Testis (tissue), 2 donors: ENCODE measurements at regions not wholly inside any gene's neighbourhood (a gene's known extent, or its start where the extent isn't known, plus 50 kb on each side); places are given as distances from the start of the nearest gene placed in this dataset.

Experiments
- DNase-seq: peaks from one replicate; pipeline ENCODE4 v3.0.0-alpha.2; 2019
- H3K27ac ChIP-seq, 2 donors: fragments of 200-600 bp; sonication (generic); one replicate each; pipeline ENCODE4 v1.5.1; 2019
- H3K27me3 ChIP-seq: fragments of 200-600 bp; sonication (generic); one replicate; pipeline ENCODE4 v1.5.1; 2019
- H3K36me3 ChIP-seq: fragments of 200-600 bp; sonication (generic); one replicate; pipeline ENCODE4 v1.5.1; 2017; ENCODE audit warnings: low read depth; ENCODE audit errors: missing control alignments
- H3K4me1 ChIP-seq: fragments of 200-600 bp; sonication (generic); one replicate; pipeline ENCODE4 v1.5.1; 2019
- H3K4me3 ChIP-seq, 2 donors: fragments of 200-600 bp; sonication (generic); one replicate each; pipeline ENCODE4 v1.5.1; 2017 to 2019
- H3K9me3 ChIP-seq: fragments of 200-600 bp; sonication (generic); one replicate; pipeline ENCODE4 v1.5.1; 2017
- POLR2A ChIP-seq: fragments of 450-650 bp; IDR thresholded peaks from one replicate; pipeline ENCODE4 v1.6.1; 2017; ENCODE audit warnings: antibody characterized with exemption, mild to moderate bottlenecking, moderate library complexity
- WGBS, 2 donors: methylation state at CpG; one replicate each; pipeline ENCODE4 v1.1.5; 2018; 5-methylcytosine and 5-hydroxymethylcytosine counted together
- intact Hi-C: fragments of 100-400 bp; cut with DNase I; formaldehyde crosslinking; loops from one replicate; pipeline ENCODE4 v1.15.1; 2023; ENCODE audit warnings: low total_unique reads
- TF ChIP-seq, protein P1 (sequence below), 3 experiments: fragments of 450-650 bp in 2 of 3; fragments of 200-600 bp in 1 of 3; sonication (generic) in 1 of 3; IDR thresholded peaks; one replicate each; pipeline ENCODE4 v1.5.1; 2016 to 2019; ENCODE audit warnings: antibody characterized with exemption in 3 of 3, mild to moderate bottlenecking in 2 of 3, moderate library complexity in 1 of 3

DNA sequence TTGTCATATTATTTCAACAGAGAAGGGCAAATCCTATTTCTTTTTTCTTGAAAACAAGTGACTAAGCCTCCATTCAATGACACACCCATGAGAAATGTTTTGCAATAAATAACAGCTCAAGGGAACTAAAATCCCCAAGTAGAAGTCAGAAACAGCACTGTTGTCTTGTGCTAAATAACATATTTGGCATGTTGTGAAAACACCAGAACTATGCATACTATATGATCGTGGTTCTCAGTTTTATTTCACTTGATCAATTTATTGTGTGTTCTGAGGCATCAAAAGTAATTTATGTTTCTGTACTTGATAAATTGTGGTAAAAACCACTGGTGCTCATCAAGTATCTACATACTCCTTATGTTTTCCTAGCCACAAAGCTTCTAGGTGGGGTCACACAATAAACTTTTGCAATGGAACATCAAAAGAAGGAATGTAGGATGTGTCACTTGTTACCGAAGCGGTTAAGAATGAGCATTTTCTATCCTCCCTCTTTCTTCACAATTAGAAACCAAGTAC, 691.7 kb upstream of the CBLB start:
- Histone ChIP-seq H3K9me3 (no peaks in the 10 kb centered on the region), H3K4me1 (no peaks in the 10 kb centered on the region), H3K27me3 (no peaks in the 10 kb centered on the region), H3K36me3 (no peaks in the 10 kb centered on the region), H3K4me3 (no peak overlapping the region), H3K27ac (no peak overlapping the region)
- DNase-seq = no peak
- 82 to 93% methylated on average over 3 of the region's 3 CpGs for WGBS, 2 donors
- TF ChIP-seq, protein P1, sequence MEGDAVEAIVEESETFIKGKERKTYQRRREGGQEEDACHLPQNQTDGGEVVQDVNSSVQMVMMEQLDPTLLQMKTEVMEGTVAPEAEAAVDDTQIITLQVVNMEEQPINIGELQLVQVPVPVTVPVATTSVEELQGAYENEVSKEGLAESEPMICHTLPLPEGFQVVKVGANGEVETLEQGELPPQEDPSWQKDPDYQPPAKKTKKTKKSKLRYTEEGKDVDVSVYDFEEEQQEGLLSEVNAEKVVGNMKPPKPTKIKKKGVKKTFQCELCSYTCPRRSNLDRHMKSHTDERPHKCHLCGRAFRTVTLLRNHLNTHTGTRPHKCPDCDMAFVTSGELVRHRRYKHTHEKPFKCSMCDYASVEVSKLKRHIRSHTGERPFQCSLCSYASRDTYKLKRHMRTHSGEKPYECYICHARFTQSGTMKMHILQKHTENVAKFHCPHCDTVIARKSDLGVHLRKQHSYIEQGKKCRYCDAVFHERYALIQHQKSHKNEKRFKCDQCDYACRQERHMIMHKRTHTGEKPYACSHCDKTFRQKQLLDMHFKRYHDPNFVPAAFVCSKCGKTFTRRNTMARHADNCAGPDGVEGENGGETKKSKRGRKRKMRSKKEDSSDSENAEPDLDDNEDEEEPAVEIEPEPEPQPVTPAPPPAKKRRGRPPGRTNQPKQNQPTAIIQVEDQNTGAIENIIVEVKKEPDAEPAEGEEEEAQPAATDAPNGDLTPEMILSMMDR (IDR thresholded peaks at IDR 0.05) = no peak
- TF ChIP-seq POLR2A = no peak
- intact Hi-C loops = no loop called here

DNA sequence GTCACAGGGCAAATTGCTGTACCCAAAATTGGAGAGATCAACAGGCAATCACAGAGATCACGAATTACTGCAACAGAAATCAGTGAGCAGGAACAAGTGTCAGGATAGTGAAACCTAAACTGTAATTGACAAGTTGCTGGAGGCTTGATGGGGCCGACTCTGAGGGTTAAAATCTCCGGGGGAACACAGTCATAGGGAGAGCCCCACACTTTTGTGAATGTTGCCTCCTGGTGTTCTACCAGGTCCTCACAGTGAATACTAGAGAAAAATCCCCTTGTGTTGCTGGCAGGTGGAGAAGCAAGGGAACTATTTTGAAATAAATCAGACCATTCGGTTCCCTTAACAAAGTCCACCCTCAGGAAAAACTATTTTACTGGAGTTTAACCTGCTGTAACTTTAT, 697.5 kb upstream of the CBLB start:
- 59 to 60% methylated on average over 4 of the region's 4 CpGs for WGBS, 2 donors

DNA sequence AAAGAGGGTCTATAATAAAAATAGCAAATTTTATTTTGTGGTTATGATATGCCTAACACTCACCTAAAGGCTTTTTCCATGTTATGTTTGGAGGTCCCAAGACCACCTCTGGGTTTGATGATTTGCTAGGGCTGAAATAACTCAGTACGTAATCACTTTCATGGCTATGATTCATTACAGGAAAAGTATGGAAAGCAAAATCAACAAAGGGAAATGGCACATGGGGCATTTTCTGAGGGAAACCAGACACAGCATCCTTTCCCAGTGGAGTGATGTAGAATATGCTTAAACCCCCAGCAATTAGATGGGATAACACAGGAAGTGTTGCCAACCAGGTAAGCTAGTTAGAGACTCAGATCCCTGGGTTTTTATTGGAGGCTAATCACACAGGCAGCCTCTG, 701.6 kb upstream of the CBLB start:
- H3K36me3 ChIP-seq = no peaks in the 10 kb centered on the region
- intact Hi-C loops = no loop called here
- TF ChIP-seq POLR2A = no peak
- TF ChIP-seq, protein P1 (IDR thresholded peaks at IDR 0.05) = no peak
- H3K27ac ChIP-seq = no peak overlapping the region
- no peaks in the 10 kb centered on the region for H3K9me3 ChIP-seq
- DNase-seq = no peak
- no peak overlapping the region for H3K4me3 ChIP-seq
- no peaks in the 10 kb centered on the region for H3K4me1 ChIP-seq
- WGBS, 2 donors = 73 to 95% methylated on average over 1 of the region's 1 CpG
- H3K27me3 ChIP-seq = no peaks in the 10 kb centered on the region

More for the DNA sequence above, 697.5 kb upstream of the CBLB start:
- Histone ChIP-seq H3K9me3 (no peaks in the 10 kb centered on the region), H3K4me3 (no peak overlapping the region), H3K27ac (no peak overlapping the region), H3K36me3 (no peaks in the 10 kb centered on the region), H3K4me1 (no peaks in the 10 kb centered on the region), H3K27me3 (no peaks in the 10 kb centered on the region)
- intact Hi-C loops = no loop called here
- no peak for DNase-seq
- TF ChIP-seq, protein P1 (IDR thresholded peaks at IDR 0.05) = no peak
- no peak for TF ChIP-seq POLR2A

DNA sequence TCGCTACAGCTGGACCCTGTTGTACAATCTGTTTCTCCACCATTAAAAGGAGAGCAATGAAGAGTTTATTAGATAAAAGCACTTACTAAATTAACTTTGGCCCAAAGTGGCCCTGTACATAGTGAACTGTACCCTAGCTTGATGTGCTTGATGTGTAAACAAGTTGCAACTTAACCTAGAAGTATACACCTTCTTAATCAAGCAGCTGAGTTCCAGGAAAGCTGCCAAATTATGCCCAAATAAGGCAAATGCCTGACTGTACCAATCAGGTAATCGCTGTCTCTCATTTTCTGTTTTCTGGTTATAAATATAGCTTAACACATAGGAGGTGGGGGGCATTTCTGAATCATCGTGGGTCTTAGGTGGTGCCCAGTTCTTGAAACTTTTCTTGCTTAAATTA, 704.8 kb upstream of the CBLB start:
- Histone ChIP-seq H3K4me3 (no peak overlapping the region), H3K36me3 (no peaks in the 10 kb centered on the region), H3K9me3 (no peaks in the 10 kb centered on the region), H3K27me3 (no peaks in the 10 kb centered on the region), H3K4me1 (no peaks in the 10 kb centered on the region), H3K27ac (no peak overlapping the region)
- WGBS, 2 donors = 85 to 93% methylated on average over 3 of the region's 3 CpGs
- no peak for DNase-seq
- TF ChIP-seq, protein P1 (IDR thresholded peaks at IDR 0.05) = no peak
- TF ChIP-seq POLR2A = no peak
- intact Hi-C loops = no loop called here

DNA sequence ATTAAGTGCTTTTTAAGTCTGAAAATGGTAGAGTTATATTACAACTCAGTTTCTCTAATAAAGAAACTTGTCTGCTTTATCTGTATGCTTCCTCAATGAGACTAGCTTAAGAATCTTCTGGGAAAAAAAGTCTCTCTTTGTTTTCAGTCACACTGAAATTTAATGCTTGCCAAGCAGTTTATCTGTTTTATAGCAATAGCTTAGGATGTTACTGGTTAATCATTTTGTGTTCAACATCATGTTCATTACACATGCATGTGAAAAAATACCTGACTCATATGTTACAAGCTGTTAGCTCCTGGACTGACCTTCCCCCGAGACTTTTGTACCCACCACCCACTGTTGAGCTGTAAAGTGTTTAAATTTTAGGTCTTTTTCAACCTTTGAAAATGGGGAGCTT, 706.2 kb upstream of the CBLB start:
- intact Hi-C loops = no loop called here
- WGBS, 2 donors = 83 to 84% methylated on average over 1 of the region's 1 CpG
- TF ChIP-seq, protein P1 (IDR thresholded peaks at IDR 0.05) = no peak
- TF ChIP-seq POLR2A = no peak

More for the DNA sequence above, 706.2 kb upstream of the CBLB start:
- Histone ChIP-seq H3K9me3 (no peaks in the 10 kb centered on the region), H3K4me3 (no peak overlapping the region), H3K27me3 (no peaks in the 10 kb centered on the region), H3K27ac (no peak overlapping the region), H3K4me1 (no peaks in the 10 kb centered on the region), H3K36me3 (no peaks in the 10 kb centered on the region)
- no peak for DNase-seq
